Myocyte (in vitro differentiated cells): ENCODE measurements at regions not wholly inside any gene's neighbourhood (a gene's known extent, or its start where the extent isn't known, plus 50 kb on each side); places are given as distances from the start of the nearest gene placed in this dataset.

Experiments
- DNase-seq: peaks from one replicate; pipeline ENCODE4 v3.0.0-alpha.2; 2012; ENCODE audit warnings: low read depth

DNA sequence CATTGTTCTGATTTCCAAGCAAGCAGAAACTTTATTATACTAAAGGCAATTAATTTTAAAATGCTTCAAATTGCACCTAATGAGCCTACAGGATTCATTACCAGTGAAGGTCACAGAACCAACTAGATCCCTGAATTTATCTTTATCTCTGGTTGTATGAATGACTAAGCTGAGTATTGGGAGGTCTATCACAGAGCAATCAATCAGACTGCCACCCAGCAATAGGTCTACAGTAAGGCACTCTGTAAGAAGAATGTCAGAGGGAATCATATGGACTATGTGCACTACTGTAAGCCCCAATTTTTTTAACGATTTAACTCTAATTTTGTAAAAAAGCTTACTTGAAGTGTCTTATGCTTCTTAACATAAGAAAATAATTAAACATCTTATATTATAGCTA lies 707.0 kb downstream of the AMY1C start:
- no peak for DNase-seq

DNA sequence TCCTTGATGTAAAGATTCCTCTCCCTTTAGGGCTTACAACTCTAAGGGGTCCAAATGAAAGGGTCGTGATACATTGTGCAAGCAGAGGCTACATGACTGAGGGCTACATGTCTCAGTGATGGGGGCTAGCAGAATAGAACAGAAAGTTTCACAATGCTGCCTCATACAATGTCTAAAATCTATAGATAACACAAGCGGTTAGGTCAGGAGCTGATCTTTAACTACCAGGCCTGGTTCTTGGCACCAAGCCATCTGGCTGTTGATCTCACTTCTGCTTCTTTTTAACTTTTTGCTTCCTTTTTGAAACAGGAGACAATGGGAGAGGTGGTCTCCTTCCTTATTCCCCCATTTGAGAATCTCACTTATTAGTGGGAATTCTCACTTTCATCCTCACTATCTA lies 710.2 kb downstream of the AMY1C start:
- DNase-seq: no peak

- no peak for DNase-seq
Measured at GRCh38 chr1:104460880-104461279, 711.2 kb downstream of the AMY1C start.

GRCh38 chr1:104463126-104463697 lies 713.5 kb downstream of the AMY1C start:
- DNase-seq: no peak

- no peak for DNase-seq
Measured at GRCh38 chr1:104466068-104466467, 716.4 kb downstream of the AMY1C start.

DNA sequence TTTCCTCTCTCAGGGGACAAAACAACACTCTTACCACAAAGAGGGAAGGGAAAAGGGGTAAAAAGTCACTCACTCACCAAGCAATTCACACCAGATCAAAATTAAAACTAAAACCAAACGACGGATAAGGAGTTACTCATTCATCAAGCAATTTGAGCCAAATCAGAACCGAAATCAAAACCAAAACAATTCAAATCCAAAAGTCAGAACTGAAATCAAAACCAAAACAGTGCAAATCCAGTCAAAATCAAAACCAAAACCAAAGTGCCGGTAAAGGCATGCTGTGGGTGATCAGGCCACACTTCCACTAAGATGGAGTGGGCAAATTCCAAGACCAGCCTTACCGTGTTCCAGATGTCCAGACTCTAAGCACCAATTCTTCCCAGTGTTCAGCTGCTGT lies 717.9 kb downstream of the AMY1C start:
- DNase-seq: no peak

GRCh38 chr1:104468282-104468681 lies 718.6 kb downstream of the AMY1C start:
- DNase-seq: no peak

GRCh38 chr1:104476126-104476525 lies 726.4 kb downstream of the AMY1C start:
- DNase-seq: no peak

DNA sequence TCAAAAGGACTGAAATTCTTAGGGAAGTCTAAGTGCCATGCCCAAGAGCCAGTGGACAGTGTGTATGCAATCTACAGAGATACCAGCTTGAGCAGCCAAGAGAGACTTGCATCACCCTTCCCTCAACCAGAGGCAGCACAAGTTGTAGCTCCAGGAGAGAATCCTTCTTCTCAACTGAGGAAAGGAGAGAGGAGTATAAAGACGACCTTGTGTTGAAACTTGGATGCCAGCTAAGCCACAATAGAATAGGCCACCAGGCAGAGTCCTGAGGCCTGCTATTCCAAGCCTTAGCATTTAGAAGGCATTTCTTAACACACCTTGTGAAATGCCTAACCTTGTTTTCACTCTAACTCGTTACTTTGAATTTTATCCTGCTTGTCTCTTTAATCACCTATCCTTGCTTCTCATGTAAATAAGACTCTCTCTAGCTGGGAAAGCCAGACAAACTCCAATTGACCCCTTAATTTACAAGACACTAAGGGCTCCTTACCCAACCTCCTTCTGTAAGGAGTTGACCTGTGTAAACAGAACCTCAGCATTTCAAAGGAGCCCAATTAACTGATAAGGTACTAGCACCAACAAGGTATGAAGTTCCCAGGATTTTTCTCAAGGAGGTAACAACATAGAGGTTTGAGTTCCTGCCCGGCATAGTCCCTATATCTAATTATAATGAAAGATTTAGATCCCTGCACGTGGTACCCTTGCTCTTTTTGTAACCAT lies 738.8 kb downstream of the AMY1C start:
- DNase-seq: no peak

DNA sequence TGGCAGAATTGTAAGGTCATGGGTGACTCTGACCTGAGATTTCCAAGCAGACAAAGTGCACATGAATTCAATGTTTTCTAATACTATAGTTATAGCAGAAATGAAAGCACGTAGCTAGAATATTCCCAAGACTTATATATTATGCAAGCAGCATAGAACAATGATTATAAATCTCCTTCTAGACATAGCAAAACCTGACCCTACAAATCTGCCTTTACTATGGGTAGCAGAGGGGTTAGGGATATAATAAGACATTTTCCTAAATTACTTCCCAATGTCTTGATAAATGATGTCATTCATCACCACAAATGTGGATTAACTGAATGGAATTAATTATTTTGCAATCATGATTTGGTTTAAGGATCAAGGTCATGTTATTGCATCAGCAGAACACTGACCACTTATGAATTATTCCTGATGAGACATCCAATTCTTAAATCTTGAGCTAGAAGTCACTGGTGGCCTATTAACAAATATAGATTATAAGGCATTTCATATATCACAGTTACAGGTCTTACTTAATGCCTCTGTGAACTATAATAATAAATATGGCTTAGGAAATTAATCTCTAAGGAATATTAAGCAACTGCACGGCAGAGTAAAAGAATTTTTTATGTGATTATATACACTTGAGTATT lies 776.6 kb downstream of the AMY1C start:
- DNase-seq: no peak

GRCh38 chr1:104531990-104532389 lies 782.3 kb downstream of the AMY1C start:
- DNase-seq: no peak

DNA sequence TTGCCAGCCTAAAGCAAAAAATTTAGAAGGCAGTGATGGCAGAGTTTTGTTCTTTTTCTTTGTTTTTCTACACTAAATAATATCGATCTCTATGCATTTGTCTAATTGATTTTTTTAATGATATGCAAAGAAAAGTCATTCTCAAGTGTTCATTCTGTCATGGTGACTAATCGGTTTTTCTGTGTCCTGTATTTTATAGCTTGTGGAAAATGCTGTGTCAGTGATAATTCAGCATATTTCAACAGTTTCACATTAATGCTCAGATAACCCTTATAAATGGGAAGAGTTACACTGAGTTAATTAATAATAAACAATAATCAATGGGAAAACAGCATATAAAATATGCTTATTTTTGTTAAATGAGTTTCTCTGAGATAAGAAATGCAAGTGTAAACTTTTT lies 824.9 kb downstream of the AMY1C start:
- no peak for DNase-seq

DNA sequence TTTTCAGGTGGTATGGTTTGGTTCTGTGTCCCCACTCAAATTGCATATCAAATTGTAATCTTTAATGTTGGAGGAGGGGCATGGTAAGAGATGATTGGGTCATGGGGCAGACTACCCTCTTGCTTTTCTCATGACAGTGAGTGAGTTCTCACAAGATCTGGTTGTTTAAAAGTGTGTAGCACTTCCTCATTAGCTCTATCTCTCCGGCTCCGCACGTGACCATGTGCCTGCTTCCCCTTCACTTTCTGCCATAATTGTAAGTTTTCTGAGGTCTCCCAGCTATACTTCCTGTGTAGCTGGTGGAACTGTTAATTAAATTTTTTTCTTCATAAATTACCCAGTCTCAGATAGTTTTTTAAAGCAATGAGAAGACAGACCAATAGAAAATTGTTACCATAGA lies 843.2 kb downstream of the AMY1C start:
- DNase-seq: no peak

DNA sequence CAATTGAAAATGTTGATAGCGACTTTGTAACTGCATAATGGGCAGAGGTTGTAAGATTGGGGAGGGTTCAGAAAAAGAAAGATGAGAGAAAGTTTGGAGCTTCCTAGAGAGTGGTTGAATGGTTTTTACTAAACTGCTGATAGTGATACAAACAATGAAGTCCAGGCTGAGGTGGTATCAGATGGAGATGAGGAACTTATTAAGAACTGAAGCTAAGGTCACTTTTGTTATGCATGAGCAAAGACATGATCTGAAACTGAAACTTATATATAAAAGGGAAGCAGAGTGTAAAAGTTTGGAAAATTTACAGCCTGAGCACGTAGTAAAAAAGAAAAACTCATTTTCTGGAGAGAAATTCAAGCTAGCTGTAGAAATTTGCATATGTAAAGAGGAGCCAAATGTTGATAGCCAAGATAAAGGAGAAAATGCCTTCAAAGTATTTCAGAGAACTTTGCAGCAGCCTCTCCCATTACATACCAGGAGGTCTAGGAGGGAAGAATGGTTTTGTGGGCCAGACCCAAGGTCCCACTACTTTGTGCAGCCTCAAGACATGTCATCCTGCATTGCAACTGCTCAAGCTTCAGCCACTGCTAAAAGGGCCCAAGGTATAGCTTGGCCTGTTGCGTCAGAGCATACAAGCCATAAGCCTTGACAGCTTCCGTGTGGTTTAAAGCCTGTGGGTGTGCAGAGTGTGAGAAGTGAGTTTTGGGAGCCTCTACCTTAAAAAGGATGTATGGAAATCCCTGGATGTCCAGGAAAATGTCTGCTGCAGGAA lies 843.9 kb downstream of the AMY1C start:
- no peak for DNase-seq

- DNase-seq: no peak
Measured at GRCh38 chr1:104617474-104617873, 867.8 kb downstream of the AMY1C start.

DNA sequence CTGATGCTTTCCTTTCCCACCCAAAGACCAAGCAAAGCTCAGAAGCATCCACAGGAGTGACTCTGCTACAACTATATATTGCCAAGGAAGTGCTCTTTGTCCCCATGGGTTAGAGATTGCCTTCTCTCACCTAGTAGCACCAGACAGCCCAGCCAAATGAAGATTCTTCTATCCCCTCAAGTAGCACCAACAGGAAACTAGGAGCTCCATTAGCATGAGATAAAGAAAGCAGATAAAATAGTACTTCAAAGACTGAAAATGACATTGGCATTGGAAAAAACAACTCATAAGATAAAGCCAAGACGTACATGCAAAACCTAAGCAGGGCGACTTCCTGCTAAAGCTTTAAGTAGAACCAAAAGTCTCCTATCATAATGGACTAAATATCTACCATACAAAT lies 871.5 kb downstream of the AMY1C start:
- DNase-seq: no peak

DNA sequence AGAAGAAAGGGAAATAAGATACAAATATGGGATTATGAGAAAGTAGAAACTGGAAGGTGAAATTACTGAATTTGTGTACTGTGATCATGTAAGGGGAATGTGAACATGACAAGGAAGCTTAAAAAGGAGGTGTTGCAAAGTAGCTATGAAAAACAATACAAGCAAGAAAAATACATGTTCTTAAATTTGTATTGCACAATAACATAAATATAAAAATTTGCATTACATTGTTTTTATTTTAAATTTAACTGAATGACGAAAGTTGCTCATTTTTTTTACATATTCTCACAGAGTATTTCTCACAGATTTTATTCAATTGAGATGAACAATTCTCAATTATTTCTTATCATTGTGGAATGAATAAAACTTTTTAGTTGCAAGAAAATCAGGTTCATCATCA lies 874.8 kb downstream of the AMY1C start:
- no peak for DNase-seq

DNA sequence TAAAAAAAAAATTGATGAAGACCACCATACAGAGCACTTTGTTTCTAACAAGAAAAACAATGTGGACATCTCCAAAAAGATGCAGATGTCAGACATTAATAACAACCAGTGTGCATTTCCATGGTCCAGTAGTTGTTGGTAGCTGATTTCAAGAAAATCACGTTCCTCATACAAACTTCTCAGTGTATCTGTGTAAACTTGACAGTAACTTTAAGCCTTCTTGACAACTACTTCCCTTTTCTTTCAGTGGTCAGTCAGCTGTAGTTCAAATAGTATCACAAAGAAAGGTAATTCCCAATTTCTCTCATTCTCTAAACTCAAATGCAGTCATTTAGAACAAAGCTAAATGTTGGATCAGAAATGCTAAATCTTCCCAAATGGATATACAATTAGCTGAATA lies 879.9 kb downstream of the AMY1C start:
- DNase-seq: no peak

- no peak for DNase-seq
Measured at GRCh38 chr1:104630567-104631149, 881.0 kb downstream of the AMY1C start.

DNA sequence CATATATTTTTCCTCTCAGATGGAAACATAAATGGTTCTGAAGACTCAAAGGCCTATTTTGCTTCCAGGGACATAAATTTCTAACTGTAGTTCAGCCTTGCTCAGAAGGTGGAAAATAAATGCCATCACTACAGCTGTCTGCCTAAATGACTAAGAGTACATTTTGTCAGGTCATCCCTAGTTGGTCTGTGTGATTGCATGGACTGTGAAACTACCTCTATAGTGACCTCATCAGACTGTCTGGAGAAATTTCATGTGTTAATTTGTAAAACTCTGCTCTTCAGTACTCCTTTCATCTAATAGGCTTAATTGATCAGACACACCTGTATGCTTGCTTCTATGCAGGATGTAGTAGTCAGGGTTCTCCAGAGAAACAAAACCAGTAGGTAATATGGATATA lies 886.9 kb downstream of the AMY1C start:
- no peak for DNase-seq

GRCh38 chr1:104646233-104646632 lies 896.5 kb downstream of the AMY1C start:
- DNase-seq: no peak

DNA sequence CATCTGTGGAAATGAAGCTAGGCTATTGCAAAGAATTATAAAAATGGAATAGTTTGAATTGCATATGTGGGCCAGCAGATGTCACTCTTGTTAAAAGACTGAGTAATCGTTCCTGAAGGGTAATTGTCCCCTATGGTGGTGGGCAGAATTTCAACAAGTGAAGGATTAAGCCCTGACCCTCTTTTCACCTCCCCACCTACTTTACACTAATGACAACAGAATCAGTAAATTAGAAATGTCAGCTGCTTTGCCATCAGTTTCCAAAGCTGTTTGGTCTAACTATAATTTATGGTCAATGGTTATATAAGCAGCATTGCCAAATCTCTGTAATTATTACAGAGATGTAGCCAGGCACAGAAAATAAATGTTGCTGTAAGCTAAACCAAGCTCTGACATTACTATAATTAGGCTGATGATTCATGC lies 898.6 kb downstream of the AMY1C start:
- DNase-seq: peak; percentile 8
